T-helper 9 cell (primary cell): ENCODE measurements at regions not wholly inside any gene's neighbourhood (a gene's known extent, or its start where the extent isn't known, plus 50 kb on each side); places are given as distances from the start of the nearest gene placed in this dataset.
"Not testable (repeated sequence)": the region's sequence is repeated elsewhere in the genome, so short reads cannot be mapped to it uniquely, and the experiment has no call there.

Experiments
- DNase-seq: peaks from one replicate; pipeline ENCODE4 v3.0.0-alpha.2; 2020

- DNase-seq = not testable (repeated sequence)
Measured at GRCh38 chr15:66637044-66637443, 65.0 kb upstream of the SMAD6 start.

GRCh38 chr15:66638377-66638776, 63.7 kb upstream of the SMAD6 start:
- no peak for DNase-seq

- DNase-seq = no peak
Measured at GRCh38 chr15:66641485-66642315, 60.3 kb upstream of the SMAD6 start.

GRCh38 chr15:66642514-66642913, 59.5 kb upstream of the SMAD6 start:
- DNase-seq = no peak

GRCh38 chr15:66643033-66643432, 59.0 kb upstream of the SMAD6 start:
- DNase-seq = no peak

GRCh38 chr15:66644000-66644787, 57.8 kb upstream of the SMAD6 start:
- DNase-seq = no peak

- DNase-seq = no peak
Measured at GRCh38 chr15:66644869-66645268, 57.2 kb upstream of the SMAD6 start.

GRCh38 chr15:66646308-66646707, 55.7 kb upstream of the SMAD6 start:
- DNase-seq = no peak

GRCh38 chr15:66646799-66647198, 55.2 kb upstream of the SMAD6 start:
- DNase-seq = no peak

- DNase-seq = no peak
Measured at GRCh38 chr15:66647358-66647757, 54.7 kb upstream of the SMAD6 start.

- DNase-seq = no peak
Measured at GRCh38 chr15:66648588-66648987, 53.4 kb upstream of the SMAD6 start.

- DNase-seq = no peak
Measured at GRCh38 chr15:66649235-66649984, 52.6 kb upstream of the SMAD6 start.

- no peak for DNase-seq
Measured at GRCh38 chr15:66650433-66650832, 51.6 kb upstream of the SMAD6 start.

GRCh38 chr15:66651198-66651597, 50.8 kb upstream of the SMAD6 start:
- DNase-seq = no peak

- no peak for DNase-seq
Measured at GRCh38 chr15:66651913-66652642, 50.0 kb upstream of the SMAD6 start.
